ENCODE measurements at regions not wholly inside any gene's neighbourhood (a gene's known extent, or its start where the extent isn't known, plus 50 kb on each side); places are given as distances from the start of the nearest gene placed in this dataset.

- Histone ChIP-seq H3K4me2 (ENCODE audit: low read depth, low read length, poor library complexity, severe bottlenecking) (no peak overlapping the region), H3K4me3 (ENCODE audit: low read length, poor library complexity, severe bottlenecking) (no peak overlapping the region), H3K4me1 (ENCODE audit: insufficient read depth, low read length, poor library complexity, severe bottlenecking) (no peaks in the 10 kb centered on the region), H3K27me3 (ENCODE audit: insufficient read depth, low read length, poor library complexity, severe bottlenecking) (no peaks in the 10 kb centered on the region), H3K9me3 (ENCODE audit: insufficient read depth, low read depth, low read length) (no peaks in the 10 kb centered on the region), H3K36me3 (ENCODE audit: insufficient read depth, low read length) (no peaks in the 10 kb centered on the region), H3K9ac (ENCODE audit: low read depth, low read length, poor library complexity, severe bottlenecking) (no peak overlapping the region), H3F3A (ENCODE audit: low read depth) (no peaks in the 10 kb centered on the region), H2AFZ (ENCODE audit: low read length) (no peak overlapping the region), H4K20me1 (ENCODE audit: insufficient read depth, low read length, poor library complexity, severe bottlenecking) (no peaks in the 10 kb centered on the region), H3K79me2 (ENCODE audit: insufficient read depth, low read length) (no peaks in the 10 kb centered on the region), H3K9me2 (replicated peaks; ENCODE audit: low read depth, low read length) (no peaks in the 10 kb centered on the region)
- TF ChIP-seq CTCF (conservative IDR thresholded peaks at IDR 0.05; ENCODE audit: low read length) (no peak), EZH2phosphoT487 (IDR thresholded peaks at IDR 0.05; ENCODE audit: borderline replicate concordance) (no peak)
Observed at GRCh38 chr2:82825410-82826090, 1633.5 kb downstream of the SUCLG1 start.

GRCh38 chr2:82823892-82824291, 1635.2 kb downstream of the SUCLG1 start:
- Histone ChIP-seq H3K9ac (ENCODE audit: low read depth, low read length, poor library complexity, severe bottlenecking) (no peak overlapping the region), H3K36me3 (ENCODE audit: insufficient read depth, low read length) (no peaks in the 10 kb centered on the region), H3K79me2 (ENCODE audit: insufficient read depth, low read length) (no peaks in the 10 kb centered on the region), H3K9me2 (replicated peaks; ENCODE audit: low read depth, low read length) (no peaks in the 10 kb centered on the region), H3F3A (ENCODE audit: low read depth) (no peaks in the 10 kb centered on the region), H2AFZ (ENCODE audit: low read length) (no peak overlapping the region), H4K20me1 (ENCODE audit: insufficient read depth, low read length, poor library complexity, severe bottlenecking) (no peaks in the 10 kb centered on the region), H3K27me3 (ENCODE audit: insufficient read depth, low read length, poor library complexity, severe bottlenecking) (no peaks in the 10 kb centered on the region), H3K9me3 (ENCODE audit: insufficient read depth, low read depth, low read length) (no peaks in the 10 kb centered on the region), H3K4me3 (ENCODE audit: low read length, poor library complexity, severe bottlenecking) (no peak overlapping the region), H3K4me1 (ENCODE audit: insufficient read depth, low read length, poor library complexity, severe bottlenecking) (no peaks in the 10 kb centered on the region), H3K4me2 (ENCODE audit: low read depth, low read length, poor library complexity, severe bottlenecking) (no peak overlapping the region)
- TF ChIP-seq EZH2phosphoT487 (IDR thresholded peaks at IDR 0.05; ENCODE audit: borderline replicate concordance) (no peak), CTCF (conservative IDR thresholded peaks at IDR 0.05; ENCODE audit: low read length) (no peak)

GRCh38 chr2:82819951-82820350, 1639.1 kb downstream of the SUCLG1 start:
- no peaks in the 10 kb centered on the region for H3K4me1 ChIP-seq (ENCODE audit: insufficient read depth, low read length, poor library complexity, severe bottlenecking)
- H3K79me2 ChIP-seq (ENCODE audit: insufficient read depth, low read length): no peaks in the 10 kb centered on the region
- H3K9me2 ChIP-seq (replicated peaks; ENCODE audit: low read depth, low read length): no peaks in the 10 kb centered on the region
- H2AFZ ChIP-seq (ENCODE audit: low read length): no peak overlapping the region
- no peak overlapping the region for H3K4me3 ChIP-seq (ENCODE audit: low read length, poor library complexity, severe bottlenecking)
- H3K9me3 ChIP-seq (ENCODE audit: insufficient read depth, low read depth, low read length): no peaks in the 10 kb centered on the region
- no peaks in the 10 kb centered on the region for H3K36me3 ChIP-seq (ENCODE audit: insufficient read depth, low read length)
- no peaks in the 10 kb centered on the region for H3F3A ChIP-seq (ENCODE audit: low read depth)
- no peak for TF ChIP-seq EZH2phosphoT487 (IDR thresholded peaks at IDR 0.05; ENCODE audit: borderline replicate concordance)
- TF ChIP-seq CTCF (conservative IDR thresholded peaks at IDR 0.05; ENCODE audit: low read length): no peak
- H3K9ac ChIP-seq (ENCODE audit: low read depth, low read length, poor library complexity, severe bottlenecking): no peak overlapping the region
- no peak overlapping the region for H3K4me2 ChIP-seq (ENCODE audit: low read depth, low read length, poor library complexity, severe bottlenecking)
- no peaks in the 10 kb centered on the region for H4K20me1 ChIP-seq (ENCODE audit: insufficient read depth, low read length, poor library complexity, severe bottlenecking)
- H3K27me3 ChIP-seq (ENCODE audit: insufficient read depth, low read length, poor library complexity, severe bottlenecking): no peaks in the 10 kb centered on the region

Data from Loucy (cell line).